H1 (cell line): ENCODE measurements at regions not wholly inside any gene's neighbourhood (a gene's known extent, or its start where the extent isn't known, plus 50 kb on each side); places are given as distances from the start of the nearest gene placed in this dataset.

Experiments
- ATF2 ChIP-seq: IDR thresholded peaks from 2 replicates; pipeline ENCODE4 v1.6.1; 2012; ENCODE audit warnings: low read length, inconsistent platforms
- POLR2A ChIP-seq, 2 experiments: IDR thresholded peaks; 1 replicate in 1 of 2; 2 replicates in 1 of 2; pipeline ENCODE4 v1.6.1; 2011; ENCODE audit warnings: low read depth in 2 of 2, low read length in 2 of 2, mild to moderate bottlenecking in 2 of 2; ENCODE audit errors: control extremely low read depth in 1 of 2

- TF ChIP-seq ATF2 (no peak), POLR2A (IDR thresholded peaks at IDR 0.05; ENCODE audit: control extremely low read depth in 1 of 2, low read depth in 2 of 2, low read length in 2 of 2) (no peak)
These were observed 263.2 kb upstream of the RGS18 start for GRCh38 chr1:191895049-191895448.
